ENCODE measurements at regions not wholly inside any gene's neighbourhood (a gene's known extent, or its start where the extent isn't known, plus 50 kb on each side); places are given as distances from the start of the nearest gene placed in this dataset.

DNA sequence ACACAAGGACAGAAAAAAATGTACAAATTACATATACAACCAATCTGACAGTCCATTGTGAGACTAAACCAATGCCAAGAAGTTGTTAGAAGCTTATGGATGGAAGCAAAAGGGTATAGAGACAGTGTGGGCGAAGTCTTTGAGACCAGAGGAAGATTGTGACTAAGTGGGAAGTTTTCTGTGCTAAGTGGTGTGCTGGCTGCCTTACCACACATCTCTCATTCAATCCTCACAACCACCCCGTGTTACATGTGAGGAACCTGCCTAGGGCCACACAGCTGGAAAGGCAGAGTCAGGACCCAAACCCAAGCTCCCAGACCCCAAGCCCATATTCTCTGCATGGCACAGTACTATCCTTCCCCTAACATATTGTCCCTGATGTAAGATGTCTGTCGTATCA is 53.5 kb upstream of the DUSP10 start:
- no peak for TF ChIP-seq CTCF (IDR thresholded peaks at IDR 0.05; ENCODE audit: low read length)
- TF ChIP-seq EZH2phosphoT487 (IDR thresholded peaks at IDR 0.05; ENCODE audit: low read length) = no peak
